CD4-positive, alpha-beta T cell (primary cell): ENCODE measurements at regions not wholly inside any gene's neighbourhood (a gene's known extent, or its start where the extent isn't known, plus 50 kb on each side); places are given as distances from the start of the nearest gene placed in this dataset.

Experiments used
- ATAC-seq: fragments of 200-7000 bp; cut with Tn5 transposase; one replicate; pipeline ENCODE4 v1.10.0; 2022; ENCODE audit warnings: mild to moderate bottlenecking; ENCODE audit not compliant: poor library complexity
- CTCF ChIA-PET: fragments of 350-600 bp; sonication (Branson Sonifier 250); formaldehyde crosslinking; loops from one replicate; lab custom pipeline; 2021; ENCODE audit warnings: antibody characterized with exemption, inconsistent platforms; lab: Charles Lee
- POLR2A ChIA-PET: fragments of 350-600 bp; sonication (Branson Sonifier 250); formaldehyde crosslinking; loops from one replicate; lab custom pipeline; 2021; ENCODE audit warnings: antibody characterized with exemption, inconsistent platforms; lab: Charles Lee
- DNase-seq, 14 experiments: peaks; one replicate each; pipeline ENCODE4 v3.0.0-alpha.2; 2013 to 2020; ENCODE audit warnings: mixed read lengths in 2 of 14
- H3K27ac ChIP-seq, 2 donors: one replicate each; pipeline versions ENCODE4 v1.5.1 to v1.7.0; 2013; ENCODE audit warnings: low read length in 2 of 2, low read depth in 1 of 2, mild to moderate bottlenecking in 1 of 2
- H3K27me3 ChIP-seq, 2 experiments: 1 replicate in 1 of 2; 2 replicates in 1 of 2; pipeline versions ENCODE4 v1.6.1 to v1.7.0; 2013; ENCODE audit warnings: low read length in 2 of 2, control low read depth in 1 of 2, mild to moderate bottlenecking in 1 of 2, moderate library complexity in 1 of 2; ENCODE audit not compliant: insufficient read depth in 2 of 2, control insufficient read depth in 1 of 2
- H3K36me3 ChIP-seq: one replicate; pipeline ENCODE4 v1.6.1; 2013; ENCODE audit warnings: low read length, control low read depth; ENCODE audit not compliant: insufficient read depth
- H3K4me1 ChIP-seq: one replicate; pipeline ENCODE4 v1.6.1; 2013; ENCODE audit warnings: low read length, control low read depth; ENCODE audit not compliant: insufficient read depth
- H3K4me3 ChIP-seq: one replicate; pipeline ENCODE4 v1.5.1; 2013; ENCODE audit warnings: mild to moderate bottlenecking, low read length, moderate library complexity
- H3K9me3 ChIP-seq, 2 experiments: 1 replicate in 1 of 2; 2 replicates in 1 of 2; pipeline versions ENCODE4 v1.6.1 to v1.7.0; 2013; ENCODE audit warnings: low read length in 2 of 2, mild to moderate bottlenecking in 2 of 2, control low read depth in 1 of 2, moderate library complexity in 1 of 2; ENCODE audit not compliant: control insufficient read depth in 1 of 2, insufficient read depth in 1 of 2
- H3K27ac Mint-ChIP-seq: one replicate; pipeline ENCODE4 v1.8.0; 2020; ENCODE audit warnings: mixed read lengths
- H3K27me3 Mint-ChIP-seq: one replicate; pipeline ENCODE4 v1.8.0; 2021; ENCODE audit warnings: mixed read lengths
- H3K36me3 Mint-ChIP-seq: one replicate; pipeline ENCODE4 v1.8.0; 2021; ENCODE audit warnings: low read depth, mixed read lengths
- H3K4me1 Mint-ChIP-seq: one replicate; pipeline ENCODE4 v1.8.0; 2021; ENCODE audit warnings: low read depth, mixed read lengths
- H3K4me3 Mint-ChIP-seq: one replicate; pipeline ENCODE4 v1.8.0; 2020; ENCODE audit warnings: mild to moderate bottlenecking, mixed read lengths
- H3K9me3 Mint-ChIP-seq: one replicate; pipeline ENCODE4 v1.8.0; 2020; ENCODE audit warnings: mixed read lengths
- CTCF ChIP-seq: fragments of 200-600 bp; IDR thresholded peaks from one replicate; pipeline ENCODE4 v1.8.0; 2022; ENCODE audit warnings: antibody characterized with exemption, mild to moderate bottlenecking
- intact Hi-C, 2 experiments: fragments of 100-400 bp; cut with DNase I in 1 of 2; cut with micrococcal nuclease in 1 of 2; formaldehyde crosslinking; loops; one replicate each; pipeline versions ENCODE4 v1.15.1 to v1.9.0; 2023 to 2025; cut with DNase I, micrococcal nuclease

GRCh38 chr6:22117631-22118030 lies 179.2 kb downstream of the PRL start:
- H3K27ac ChIP-seq, result no peak overlapping the region
- Mint-ChIP-seq H3K27me3 (no peaks in the 10 kb centered on the region), H3K36me3 (no peaks in the 10 kb centered on the region), H3K4me1 (no peaks in the 10 kb centered on the region), H3K27ac (no peak overlapping the region), H3K4me3 (no peak overlapping the region), H3K9me3 (no peaks in the 10 kb centered on the region)
- H3K4me3 ChIP-seq, result no peak overlapping the region
- no peaks in the 10 kb centered on the region for H3K27me3 ChIP-seq
- no peak for ATAC-seq
- CTCF ChIA-PET, result no interaction called here
- POLR2A ChIA-PET, result no interaction called here
- TF ChIP-seq CTCF, result no peak
- H3K9me3 ChIP-seq, result no peaks in the 10 kb centered on the region
- intact Hi-C loops, result no loop called here
- H3K36me3 ChIP-seq, result no peaks in the 10 kb centered on the region
- DNase-seq, result no peak
- H3K4me1 ChIP-seq, result no peaks in the 10 kb centered on the region

DNA sequence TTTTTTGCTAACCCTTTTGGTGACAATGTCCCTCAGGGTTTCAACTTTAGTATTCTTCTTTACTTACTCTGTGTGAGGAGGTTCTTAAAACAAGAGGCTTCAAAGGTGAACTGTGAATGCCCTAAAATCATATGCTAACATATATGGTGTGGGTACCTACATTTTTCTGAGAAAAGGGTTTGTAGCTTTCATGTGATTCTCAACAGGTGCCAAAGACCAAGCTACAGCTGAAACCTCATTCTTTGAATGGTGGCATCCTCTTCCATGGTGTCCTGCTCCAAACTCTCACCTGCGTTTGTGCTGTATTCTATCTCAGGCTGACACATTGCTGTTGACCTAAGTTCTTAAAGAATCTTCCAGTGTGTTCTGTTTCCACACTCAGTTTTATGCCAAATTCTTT lies 177.3 kb downstream of the PRL start:
- Histone ChIP-seq H3K4me3 (no peak overlapping the region), H3K9me3 (no peaks in the 10 kb centered on the region), H3K4me1 (no peaks in the 10 kb centered on the region), H3K36me3 (no peaks in the 10 kb centered on the region), H3K27me3 (no peaks in the 10 kb centered on the region), H3K27ac (no peak overlapping the region)
- ChIA-PET POLR2A (no interaction called here), CTCF (no interaction called here)
- intact Hi-C loops, result no loop called here
- H3K4me1 Mint-ChIP-seq, result no peaks in the 10 kb centered on the region
- H3K27ac Mint-ChIP-seq, result no peak overlapping the region
- DNase-seq (no peak), ATAC-seq (no peak)
- no peak overlapping the region for H3K4me3 Mint-ChIP-seq
- H3K27me3 Mint-ChIP-seq, result no peaks in the 10 kb centered on the region
- no peak for TF ChIP-seq CTCF
- H3K9me3 Mint-ChIP-seq, result no peaks in the 10 kb centered on the region
- H3K36me3 Mint-ChIP-seq, result no peaks in the 10 kb centered on the region

- Histone ChIP-seq H3K4me1 (no peaks in the 10 kb centered on the region), H3K4me3 (no peak overlapping the region), H3K27ac (no peak overlapping the region), H3K27me3 (no peaks in the 10 kb centered on the region), H3K36me3 (no peaks in the 10 kb centered on the region), H3K9me3 (no peaks in the 10 kb centered on the region)
- ChIA-PET POLR2A (no interaction called here), CTCF (no interaction called here)
- intact Hi-C loops, result no loop called here
- Mint-ChIP-seq H3K4me3 (no peak overlapping the region), H3K36me3 (no peaks in the 10 kb centered on the region), H3K4me1 (no peaks in the 10 kb centered on the region), H3K27ac (no peak overlapping the region), H3K27me3 (no peaks in the 10 kb centered on the region), H3K9me3 (peaks cover 6% of the 10 kb centered on the region)
- DNase-seq (no peak), ATAC-seq (no peak)
- no peak for TF ChIP-seq CTCF
Observed at GRCh38 chr6:22124756-22125155, 172.1 kb downstream of the PRL start.
